ENCODE measurements at regions not wholly inside any gene's neighbourhood (a gene's known extent, or its start where the extent isn't known, plus 50 kb on each side); places are given as distances from the start of the nearest gene placed in this dataset.

DNA sequence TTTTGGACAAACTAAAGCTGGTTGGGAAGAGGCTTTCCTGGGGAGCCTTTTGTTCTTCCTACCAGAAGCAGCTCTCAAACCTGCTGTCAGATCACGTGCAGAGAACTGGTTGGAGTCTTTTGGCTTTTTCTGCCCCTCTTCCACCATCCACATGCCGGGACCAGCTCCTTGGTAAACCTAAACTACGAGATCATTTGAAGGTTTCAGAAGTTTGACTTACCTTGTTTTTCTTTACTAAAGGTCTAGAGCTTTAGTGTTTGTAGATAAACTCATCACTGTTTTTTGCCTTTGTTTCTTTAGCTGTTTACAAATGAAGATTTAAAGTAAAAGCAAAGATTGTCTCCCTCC lies 113.4 kb downstream of the HLX start:
- DNase-seq (ENCODE audit: low read depth), result no peak
- no peak overlapping the region for H3K4me3 ChIP-seq (replicated peaks; ENCODE audit: low read depth, low read length)
- no peak for TF ChIP-seq CTCF (IDR thresholded peaks at IDR 0.05; ENCODE audit: low read length, missing control alignments)

GRCh38 chr1:220994671-220995070 lies 115.4 kb downstream of the HLX start:
- no peak for TF ChIP-seq CTCF (IDR thresholded peaks at IDR 0.05; ENCODE audit: low read length, missing control alignments)
- H3K4me3 ChIP-seq (replicated peaks; ENCODE audit: low read depth, low read length), result no peak overlapping the region
- no peak for DNase-seq (ENCODE audit: low read depth)

GRCh38 chr1:220997791-220998190 lies 118.5 kb downstream of the HLX start:
- no peak for TF ChIP-seq CTCF (IDR thresholded peaks at IDR 0.05; ENCODE audit: low read length, missing control alignments)
- no peak for DNase-seq (ENCODE audit: low read depth)
- H3K4me3 ChIP-seq (replicated peaks; ENCODE audit: low read depth, low read length), result no peak overlapping the region

DNA sequence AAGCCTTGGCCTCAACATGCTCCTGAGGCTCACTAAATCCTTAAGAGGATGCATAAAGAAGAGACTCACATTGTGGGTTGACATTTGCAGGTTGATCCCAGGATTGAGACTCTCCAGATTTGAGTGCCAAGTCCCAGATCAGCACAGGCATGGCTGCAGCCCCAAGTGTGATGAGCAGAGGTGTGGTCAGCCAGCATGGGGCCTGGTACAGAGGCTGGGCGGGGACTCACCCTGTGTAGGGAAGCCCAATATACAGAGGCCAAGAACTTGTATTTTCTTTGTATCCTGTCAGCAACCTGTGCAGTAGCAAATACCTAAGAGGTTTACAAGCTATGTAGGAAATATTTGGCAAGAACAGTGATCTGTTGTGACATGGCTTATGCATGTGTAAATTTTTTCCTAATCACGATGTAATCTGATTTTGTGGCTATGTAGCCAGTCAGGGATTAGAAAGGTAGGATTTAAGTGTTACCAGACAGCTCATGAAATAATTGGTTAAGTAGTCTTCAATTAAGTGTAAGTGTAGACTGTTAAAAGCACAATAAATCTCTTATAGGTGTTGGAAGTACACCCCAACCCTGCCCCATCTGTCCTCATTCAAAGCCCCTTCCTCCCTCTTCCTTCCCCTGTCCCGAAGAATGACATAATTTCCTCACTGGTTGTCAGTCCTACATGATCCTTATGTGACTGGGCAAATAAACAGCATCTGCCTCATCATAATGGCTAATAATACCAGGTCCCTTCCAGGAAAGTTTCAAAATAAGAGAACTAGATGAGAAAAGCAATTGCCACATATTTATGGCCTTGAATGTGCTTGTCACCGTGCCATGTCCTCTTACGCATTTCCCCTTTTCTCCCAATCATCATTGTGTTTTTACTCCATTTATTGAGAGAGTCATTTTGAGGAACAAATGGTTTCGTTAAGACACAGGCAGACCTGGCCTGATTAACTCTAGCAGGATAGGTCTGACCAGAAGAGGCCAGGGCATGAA lies 120.9 kb downstream of the HLX start:
- TF ChIP-seq CTCF (IDR thresholded peaks at IDR 0.05; ENCODE audit: low read length, missing control alignments), result no peak
- no peak overlapping the region for H3K4me3 ChIP-seq (replicated peaks; ENCODE audit: low read depth, low read length)
- peak; percentile 72 for DNase-seq (ENCODE audit: low read depth)

DNA sequence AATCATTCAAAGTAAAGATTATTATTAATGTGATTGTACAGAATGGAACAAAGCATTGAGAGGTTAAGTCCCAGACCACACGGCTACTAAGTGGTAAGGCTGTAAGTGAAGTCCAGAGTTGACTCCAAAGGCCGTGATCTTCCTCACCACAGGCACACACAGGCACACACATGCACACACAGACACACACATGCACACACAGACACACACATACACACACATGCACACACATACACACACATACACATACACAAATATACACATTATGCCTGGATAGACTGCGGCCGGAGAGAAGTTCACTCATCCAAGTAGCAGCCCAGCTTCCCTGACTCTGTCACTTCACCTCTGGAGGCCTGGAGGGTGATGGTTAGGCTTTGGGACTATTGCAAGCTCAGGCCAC lies 121.9 kb downstream of the HLX start:
- no peak for DNase-seq (ENCODE audit: low read depth)
- TF ChIP-seq CTCF (IDR thresholded peaks at IDR 0.05; ENCODE audit: low read length, missing control alignments), result no peak
- H3K4me3 ChIP-seq (replicated peaks; ENCODE audit: low read depth, low read length), result no peak overlapping the region

GRCh38 chr1:221002601-221003000 lies 123.4 kb downstream of the HLX start:
- no peak overlapping the region for H3K4me3 ChIP-seq (replicated peaks; ENCODE audit: low read depth, low read length)
- DNase-seq (ENCODE audit: low read depth), result no peak
- no peak for TF ChIP-seq CTCF (IDR thresholded peaks at IDR 0.05; ENCODE audit: low read length, missing control alignments)

GRCh38 chr1:221011145-221011544 lies 131.9 kb downstream of the HLX start:
- TF ChIP-seq CTCF (IDR thresholded peaks at IDR 0.05; ENCODE audit: low read length, missing control alignments), result no peak
- no peak for DNase-seq (ENCODE audit: low read depth)
- H3K4me3 ChIP-seq (replicated peaks; ENCODE audit: low read depth, low read length), result no peak overlapping the region

Measured in fibroblast of pulmonary artery (primary cell).